ENCODE measurements at regions not wholly inside any gene's neighbourhood (a gene's known extent, or its start where the extent isn't known, plus 50 kb on each side); places are given as distances from the start of the nearest gene placed in this dataset.

DNA sequence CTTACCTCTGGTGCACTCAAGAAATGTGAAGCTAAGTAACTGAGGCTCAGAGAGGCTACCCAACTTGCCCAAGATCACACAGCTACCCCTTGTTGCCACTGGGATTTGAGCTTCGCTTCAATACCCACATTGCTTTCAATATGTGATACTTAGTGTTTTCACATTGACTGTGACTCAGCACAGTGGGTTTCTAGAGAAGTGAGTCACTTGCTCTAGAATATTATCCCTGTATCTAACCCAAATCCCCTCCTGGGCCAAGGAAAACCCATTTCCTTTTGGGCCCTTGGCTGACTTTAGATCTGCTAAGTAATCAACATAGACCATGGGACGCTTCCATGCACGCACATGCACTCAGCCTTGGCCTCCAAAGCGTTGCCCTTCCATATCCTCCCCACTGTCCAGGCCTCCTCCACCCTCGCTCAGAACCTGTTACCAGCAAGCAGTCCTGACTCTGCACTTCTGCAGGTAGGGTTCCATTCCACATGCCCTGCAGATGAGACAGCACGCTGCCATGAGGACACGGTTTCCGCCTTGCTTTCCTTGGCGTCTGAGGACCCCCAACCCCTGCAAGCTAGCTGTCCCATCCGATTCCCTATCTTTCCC lies 87.7 kb upstream of the CHST15 start:
- H3K36me3 ChIP-seq (ENCODE audit: control insufficient read depth in 2 of 2, insufficient read depth in 2 of 2, low read length in 2 of 2): no peaks in the 10 kb centered on the region
- H3K4me1 ChIP-seq (ENCODE audit: control insufficient read depth, insufficient read depth, low read length): no peaks in the 10 kb centered on the region
- no peak overlapping the region for H3K27ac ChIP-seq (ENCODE audit: low read length)

DNA sequence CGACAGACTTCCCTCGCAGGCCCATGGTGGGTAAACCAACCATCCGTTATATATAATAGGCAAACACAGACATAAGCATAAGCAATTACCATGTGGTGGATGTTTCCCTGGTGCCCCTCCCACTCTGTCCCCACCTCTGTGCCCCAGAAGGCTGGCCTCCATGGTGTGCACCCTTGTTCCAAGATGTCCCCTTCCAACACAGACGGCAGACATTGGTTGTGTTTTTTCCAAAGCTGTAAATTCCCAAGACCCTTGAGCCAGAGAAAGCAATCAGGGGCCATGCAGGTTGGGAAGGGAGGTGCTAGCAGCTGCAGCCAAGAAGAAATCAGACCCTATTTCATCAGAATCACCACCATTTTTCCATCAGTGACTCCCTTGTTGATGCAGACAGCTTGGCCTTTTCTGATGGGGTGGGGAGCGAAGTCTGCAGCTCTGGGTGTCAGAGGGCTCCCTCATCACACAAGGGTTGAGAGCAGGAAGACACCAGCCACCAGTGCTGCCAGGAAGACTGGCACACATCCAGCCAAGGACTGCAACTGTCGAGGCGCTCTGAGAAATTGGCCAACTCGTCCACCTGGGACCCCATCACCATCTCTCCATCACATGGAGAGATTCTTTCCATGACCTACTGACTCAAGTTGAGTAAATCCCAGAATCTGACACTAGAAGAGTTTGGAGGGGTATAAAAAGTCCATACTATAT lies 86.8 kb upstream of the CHST15 start:
- H3K27ac ChIP-seq (ENCODE audit: low read length): no peak overlapping the region
- no peaks in the 10 kb centered on the region for H3K27me3 ChIP-seq (ENCODE audit: control insufficient read depth in 1 of 2, insufficient read depth in 2 of 2, low read length in 2 of 2)
- H3K9me3 ChIP-seq (ENCODE audit: control insufficient read depth in 2 of 2, low read length in 2 of 2): no peaks in the 10 kb centered on the region
- H3K9ac ChIP-seq (ENCODE audit: low read length in 2 of 2): no peak overlapping the region
- H3K4me1 ChIP-seq (ENCODE audit: control insufficient read depth, insufficient read depth, low read length): no peaks in the 10 kb centered on the region
- no peaks in the 10 kb centered on the region for H3K36me3 ChIP-seq (ENCODE audit: control insufficient read depth in 2 of 2, insufficient read depth in 2 of 2, low read length in 2 of 2)
- H3K4me3 ChIP-seq (ENCODE audit: low read length in 2 of 2): no peak overlapping the region

More for the DNA sequence above, 87.7 kb upstream of the CHST15 start:
- no peak overlapping the region for H3K4me3 ChIP-seq (ENCODE audit: low read length in 2 of 2)
- H3K9ac ChIP-seq (ENCODE audit: low read length in 2 of 2): no peak overlapping the region
- no peaks in the 10 kb centered on the region for H3K27me3 ChIP-seq (ENCODE audit: control insufficient read depth in 1 of 2, insufficient read depth in 2 of 2, low read length in 2 of 2)
- H3K9me3 ChIP-seq (ENCODE audit: control insufficient read depth in 2 of 2, low read length in 2 of 2): no peaks in the 10 kb centered on the region

DNA sequence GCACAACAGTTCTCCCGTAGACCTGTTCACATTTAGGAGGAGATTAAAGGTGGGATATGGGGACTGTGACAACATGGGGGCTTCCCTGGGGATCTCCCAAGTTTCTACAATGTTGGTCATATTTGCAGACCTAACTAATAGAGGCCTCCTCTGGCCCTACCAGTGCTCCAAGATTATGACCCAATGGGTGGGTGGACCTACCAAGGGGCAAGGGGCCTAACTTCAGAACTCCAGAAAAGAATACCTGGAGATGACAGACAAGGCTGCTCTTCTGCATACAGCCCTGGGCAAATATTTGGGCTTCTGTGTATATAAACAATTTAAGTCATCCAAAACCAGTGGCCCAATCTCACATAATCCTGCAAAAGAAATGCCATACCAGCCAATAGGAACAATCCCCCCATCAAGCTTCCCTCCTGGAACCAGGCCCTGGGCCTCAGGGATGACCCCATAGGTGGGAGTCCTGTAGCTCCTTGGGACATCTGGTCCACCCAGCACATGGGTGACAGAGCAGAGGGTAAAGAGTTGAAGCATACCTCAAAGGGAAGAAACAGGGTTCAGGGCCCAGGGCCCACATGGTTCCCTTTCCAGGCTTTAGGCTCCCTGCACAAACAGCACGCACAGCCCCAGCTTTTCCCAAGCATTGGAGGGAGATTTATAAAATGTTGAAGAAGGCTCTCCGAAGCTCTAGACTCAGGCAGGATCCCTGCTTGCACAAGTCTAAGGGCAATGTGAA lies 86.1 kb upstream of the CHST15 start:
- H3K27me3 ChIP-seq (ENCODE audit: control insufficient read depth in 1 of 2, insufficient read depth in 2 of 2, low read length in 2 of 2): no peaks in the 10 kb centered on the region
- no peak overlapping the region for H3K27ac ChIP-seq (ENCODE audit: low read length)
- no peaks in the 10 kb centered on the region for H3K36me3 ChIP-seq (ENCODE audit: control insufficient read depth in 2 of 2, insufficient read depth in 2 of 2, low read length in 2 of 2)
- no peak overlapping the region for H3K4me3 ChIP-seq (ENCODE audit: low read length in 2 of 2)
- no peaks in the 10 kb centered on the region for H3K9me3 ChIP-seq (ENCODE audit: control insufficient read depth in 2 of 2, low read length in 2 of 2)
- H3K4me1 ChIP-seq (ENCODE audit: control insufficient read depth, insufficient read depth, low read length): no peaks in the 10 kb centered on the region
- no peak overlapping the region for H3K9ac ChIP-seq (ENCODE audit: low read length in 2 of 2)

DNA sequence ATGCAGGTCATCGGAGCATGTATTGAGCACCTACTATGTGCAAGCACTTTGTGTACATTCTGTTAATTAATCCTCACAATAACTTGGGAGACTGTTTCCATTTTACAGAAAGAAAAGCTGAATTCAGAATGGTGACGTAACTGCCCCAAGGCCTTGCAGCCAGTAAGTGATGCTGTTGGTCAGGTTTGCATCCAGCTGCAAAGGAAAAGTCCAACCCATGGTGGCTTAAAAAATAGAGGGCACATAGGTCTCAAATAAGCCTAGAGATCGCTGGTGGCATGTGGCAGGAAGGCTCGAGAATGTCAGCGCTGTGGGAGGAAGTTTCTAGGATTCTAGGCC lies 83.8 kb upstream of the CHST15 start:
- no peak overlapping the region for H3K27ac ChIP-seq (ENCODE audit: low read length)

DNA sequence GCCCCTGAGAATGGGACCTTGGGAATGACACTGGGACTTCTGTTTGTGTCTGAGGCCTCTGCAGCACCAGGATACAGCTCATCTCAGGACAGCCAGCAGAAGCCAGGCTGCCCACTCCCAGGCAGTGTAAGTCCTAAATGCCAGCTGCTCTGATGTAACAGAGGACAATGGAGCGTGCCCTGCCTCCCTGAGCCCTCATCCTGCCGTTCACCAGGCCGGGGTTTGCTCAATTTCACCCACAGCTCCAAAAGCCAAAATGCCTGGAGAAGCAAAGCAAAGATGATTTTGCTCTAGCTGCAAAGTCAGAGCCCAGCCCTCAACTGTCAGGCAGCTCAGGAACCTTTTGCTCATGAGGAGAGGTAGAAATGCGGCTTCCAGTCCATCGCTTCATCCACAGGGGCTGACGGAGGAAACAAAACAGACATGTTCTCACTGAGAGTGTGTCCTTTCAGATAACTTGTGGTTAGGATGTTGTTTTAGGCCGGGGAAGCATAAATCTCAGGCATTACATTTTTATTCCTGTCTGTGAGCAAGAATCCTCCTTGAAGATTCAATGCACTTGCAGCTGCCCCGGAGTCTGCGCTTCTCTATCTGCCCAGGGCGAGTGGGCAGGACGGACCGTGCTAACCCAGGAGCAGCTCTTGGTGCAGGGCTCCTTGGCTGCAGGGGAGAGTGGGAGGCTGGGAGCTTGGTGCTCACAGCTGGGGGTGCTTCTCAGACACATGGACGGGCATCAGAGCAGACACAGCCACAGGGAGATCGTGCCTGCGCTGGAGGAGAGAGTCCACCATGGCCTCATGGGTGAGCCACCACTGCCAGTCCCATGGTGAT lies 83.2 kb upstream of the CHST15 start:
- H3K4me3 ChIP-seq (ENCODE audit: low read length in 2 of 2): no peak overlapping the region
- H3K27me3 ChIP-seq (ENCODE audit: control insufficient read depth in 1 of 2, insufficient read depth in 2 of 2, low read length in 2 of 2): no peaks in the 10 kb centered on the region
- no peak overlapping the region for H3K9ac ChIP-seq (ENCODE audit: low read length in 2 of 2)
- H3K9me3 ChIP-seq (ENCODE audit: control insufficient read depth in 2 of 2, low read length in 2 of 2): no peaks in the 10 kb centered on the region
- no peak overlapping the region for H3K27ac ChIP-seq (ENCODE audit: low read length)
- peaks cover 4% of the 10 kb centered on the region for H3K4me1 ChIP-seq (ENCODE audit: control insufficient read depth, insufficient read depth, low read length)
- no peaks in the 10 kb centered on the region for H3K36me3 ChIP-seq (ENCODE audit: control insufficient read depth in 2 of 2, insufficient read depth in 2 of 2, low read length in 2 of 2)

More for the DNA sequence above, 83.8 kb upstream of the CHST15 start:
- no peak overlapping the region for H3K9ac ChIP-seq (ENCODE audit: low read length in 2 of 2)
- H3K36me3 ChIP-seq (ENCODE audit: control insufficient read depth in 2 of 2, insufficient read depth in 2 of 2, low read length in 2 of 2): no peaks in the 10 kb centered on the region
- H3K4me1 ChIP-seq (ENCODE audit: control insufficient read depth, insufficient read depth, low read length): peaks cover 4% of the 10 kb centered on the region
- no peaks in the 10 kb centered on the region for H3K27me3 ChIP-seq (ENCODE audit: control insufficient read depth in 1 of 2, insufficient read depth in 2 of 2, low read length in 2 of 2)
- H3K9me3 ChIP-seq (ENCODE audit: control insufficient read depth in 2 of 2, low read length in 2 of 2): no peaks in the 10 kb centered on the region
- H3K4me3 ChIP-seq (ENCODE audit: low read length in 2 of 2): no peak overlapping the region

DNA sequence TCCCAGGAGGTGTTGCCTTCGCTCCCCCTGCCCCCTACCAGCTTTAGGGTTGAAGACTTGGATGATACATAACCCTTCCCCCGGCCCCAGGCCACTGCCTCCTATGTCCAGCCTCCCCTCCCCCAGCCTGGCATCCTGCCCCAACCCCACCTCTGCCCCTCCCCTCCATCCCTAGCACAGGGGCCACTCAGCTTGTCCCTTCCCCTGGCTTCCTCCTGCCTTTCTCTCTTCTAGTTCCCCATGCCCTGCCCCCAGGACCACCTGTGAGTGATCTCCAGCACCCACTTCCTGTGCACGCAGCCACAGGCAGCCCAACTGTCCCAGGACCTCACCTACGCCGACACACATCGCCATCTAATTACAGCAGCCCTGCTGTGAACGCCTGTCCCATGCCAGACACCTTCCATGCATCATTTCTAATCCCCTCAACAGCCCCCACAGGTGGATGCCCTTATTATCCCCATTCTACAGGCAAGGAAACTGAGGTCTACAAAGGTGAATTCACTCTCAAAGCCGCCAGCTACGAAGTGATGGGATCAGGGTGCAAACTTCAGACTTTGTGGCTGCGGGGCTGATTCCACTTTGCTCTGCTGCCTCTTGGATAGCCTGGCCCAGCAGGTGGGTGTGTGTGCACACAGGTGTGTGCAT lies 82.4 kb upstream of the CHST15 start:
- no peak overlapping the region for H3K4me3 ChIP-seq (ENCODE audit: low read length in 2 of 2)
- no peaks in the 10 kb centered on the region for H3K27me3 ChIP-seq (ENCODE audit: control insufficient read depth in 1 of 2, insufficient read depth in 2 of 2, low read length in 2 of 2)
- no peak overlapping the region for H3K9ac ChIP-seq (ENCODE audit: low read length in 2 of 2)
- no peak overlapping the region for H3K27ac ChIP-seq (ENCODE audit: low read length)
- peaks cover 4% of the 10 kb centered on the region for H3K4me1 ChIP-seq (ENCODE audit: control insufficient read depth, insufficient read depth, low read length)
- no peaks in the 10 kb centered on the region for H3K36me3 ChIP-seq (ENCODE audit: control insufficient read depth in 2 of 2, insufficient read depth in 2 of 2, low read length in 2 of 2)
- no peaks in the 10 kb centered on the region for H3K9me3 ChIP-seq (ENCODE audit: control insufficient read depth in 2 of 2, low read length in 2 of 2)

DNA sequence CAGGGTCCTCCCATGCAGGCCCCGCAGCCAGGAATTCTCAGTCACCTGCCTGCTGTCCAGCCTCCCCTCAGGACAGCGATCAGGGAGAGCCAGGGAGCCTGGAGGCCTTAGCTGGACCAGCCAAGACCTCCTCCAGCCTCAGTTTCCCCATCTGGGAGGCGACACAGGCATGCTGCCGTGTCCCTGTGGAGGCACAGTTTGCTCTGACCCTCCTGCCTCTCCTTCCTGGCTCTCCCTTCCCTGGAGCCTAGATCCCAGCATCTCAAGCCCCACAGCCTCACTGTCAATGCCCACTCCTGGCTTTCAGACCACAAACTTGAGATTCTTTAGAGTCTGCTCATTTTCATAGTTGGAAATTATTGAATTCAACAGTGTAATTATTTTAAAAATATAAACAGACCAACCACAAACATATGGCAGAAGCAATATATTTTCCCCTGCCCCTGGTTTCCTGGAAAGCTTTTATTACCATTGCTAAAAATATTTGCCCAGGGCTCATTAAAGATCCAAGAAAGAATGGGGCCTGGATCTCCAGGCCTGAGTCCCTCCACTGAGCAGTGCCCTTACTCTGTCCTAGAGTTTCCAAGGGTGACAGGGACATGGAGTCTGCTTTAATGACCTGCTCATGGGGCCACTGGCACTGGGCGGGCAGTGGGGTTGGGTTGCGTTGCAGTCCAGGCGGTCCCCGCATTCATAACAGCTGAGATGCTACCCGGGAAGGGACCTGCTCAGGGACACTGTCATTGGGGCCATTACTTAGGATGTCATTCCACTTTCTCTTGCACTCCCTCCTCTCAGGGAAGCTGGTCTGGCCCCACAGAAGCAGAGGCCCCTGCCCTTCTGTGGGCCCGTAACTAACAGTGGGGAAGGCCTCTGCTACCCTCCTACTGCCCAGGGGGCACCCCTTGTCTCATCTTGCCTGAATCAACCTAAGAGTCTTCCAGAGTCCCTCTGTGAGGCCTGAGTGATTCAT lies 81.6 kb upstream of the CHST15 start:
- H3K9me3 ChIP-seq (ENCODE audit: control insufficient read depth in 2 of 2, low read length in 2 of 2): no peaks in the 10 kb centered on the region
- no peak overlapping the region for H3K27ac ChIP-seq (ENCODE audit: low read length)
- H3K4me1 ChIP-seq (ENCODE audit: control insufficient read depth, insufficient read depth, low read length): peaks cover 4% of the 10 kb centered on the region
- H3K9ac ChIP-seq (ENCODE audit: low read length in 2 of 2): no peak overlapping the region
- H3K27me3 ChIP-seq (ENCODE audit: control insufficient read depth in 1 of 2, insufficient read depth in 2 of 2, low read length in 2 of 2): no peaks in the 10 kb centered on the region
- no peak overlapping the region for H3K4me3 ChIP-seq (ENCODE audit: low read length in 2 of 2)
- no peaks in the 10 kb centered on the region for H3K36me3 ChIP-seq (ENCODE audit: control insufficient read depth in 2 of 2, insufficient read depth in 2 of 2, low read length in 2 of 2)

DNA sequence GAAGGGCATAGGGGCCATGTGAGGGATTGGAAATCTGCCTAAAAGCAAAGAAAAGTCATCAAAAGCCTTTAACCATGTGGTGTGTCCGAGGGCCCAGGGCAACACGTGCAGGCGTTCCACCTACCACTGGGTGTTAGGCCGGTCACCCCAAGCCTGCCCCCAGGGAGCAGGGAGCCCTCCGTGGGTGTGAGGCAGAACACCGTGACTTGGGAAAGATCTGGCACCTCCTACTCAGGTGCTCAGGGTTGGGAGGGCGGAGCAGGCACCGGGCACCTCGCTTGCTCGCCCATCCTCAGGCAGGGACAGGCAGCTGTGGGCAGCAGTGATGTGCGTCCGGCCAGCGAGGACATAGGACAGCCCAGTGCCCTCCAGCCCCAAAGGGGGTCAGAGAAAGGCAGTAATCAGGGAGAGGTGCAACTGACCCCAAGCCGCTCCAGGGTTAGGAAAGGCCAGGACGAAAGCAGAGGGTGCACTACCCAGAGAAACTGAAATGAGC lies 80.7 kb upstream of the CHST15 start:
- no peak overlapping the region for H3K9ac ChIP-seq (ENCODE audit: low read length in 2 of 2)
- H3K27me3 ChIP-seq (ENCODE audit: control insufficient read depth in 1 of 2, insufficient read depth in 2 of 2, low read length in 2 of 2): no peaks in the 10 kb centered on the region
- H3K4me3 ChIP-seq (ENCODE audit: low read length in 2 of 2): no peak overlapping the region
- H3K27ac ChIP-seq (ENCODE audit: low read length): no peak overlapping the region
- H3K9me3 ChIP-seq (ENCODE audit: control insufficient read depth in 2 of 2, low read length in 2 of 2): no peaks in the 10 kb centered on the region
- no peaks in the 10 kb centered on the region for H3K36me3 ChIP-seq (ENCODE audit: control insufficient read depth in 2 of 2, insufficient read depth in 2 of 2, low read length in 2 of 2)
- H3K4me1 ChIP-seq (ENCODE audit: control insufficient read depth, insufficient read depth, low read length): peaks cover 4% of the 10 kb centered on the region

DNA sequence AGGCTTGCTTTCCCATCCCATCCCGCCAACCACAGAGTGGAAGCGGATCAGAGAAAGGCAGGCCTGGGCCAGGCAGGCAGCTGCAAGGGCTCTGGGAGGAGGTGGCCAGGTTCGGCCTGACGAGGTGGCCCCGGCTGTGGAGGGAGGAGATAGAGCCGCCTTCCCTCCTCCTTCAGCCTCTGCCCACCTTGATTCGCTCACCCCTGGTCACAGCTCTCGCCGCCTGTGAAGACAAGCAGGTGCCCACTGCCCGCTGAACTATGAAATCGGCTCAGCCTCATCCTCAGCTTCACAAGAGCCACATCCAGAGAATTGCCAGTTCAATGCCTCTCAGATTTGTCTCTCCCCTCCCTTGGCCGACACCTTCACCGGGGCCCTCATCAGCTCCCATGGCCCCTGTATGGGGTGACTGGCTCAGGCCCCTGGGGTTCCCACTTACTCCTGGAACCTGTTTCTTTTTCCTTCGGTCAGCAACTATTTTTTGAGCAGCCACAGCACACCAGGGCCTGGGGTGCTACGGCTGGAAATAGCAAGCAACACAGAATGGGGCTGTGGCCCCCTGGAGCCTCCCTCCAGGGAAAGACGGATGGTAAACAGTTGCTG lies 80.0 kb upstream of the CHST15 start:
- Histone ChIP-seq H3K36me3 (ENCODE audit: control insufficient read depth in 2 of 2, insufficient read depth in 2 of 2, low read length in 2 of 2) (no peaks in the 10 kb centered on the region), H3K27ac (ENCODE audit: low read length) (no peak overlapping the region), H3K4me1 (ENCODE audit: control insufficient read depth, insufficient read depth, low read length) (peaks cover 4% of the 10 kb centered on the region), H3K9me3 (ENCODE audit: control insufficient read depth in 2 of 2, low read length in 2 of 2) (no peaks in the 10 kb centered on the region), H3K27me3 (ENCODE audit: control insufficient read depth in 1 of 2, insufficient read depth in 2 of 2, low read length in 2 of 2) (no peaks in the 10 kb centered on the region), H3K9ac (ENCODE audit: low read length in 2 of 2) (no peak overlapping the region), H3K4me3 (ENCODE audit: low read length in 2 of 2) (no peak overlapping the region)

Measured in stomach smooth muscle (tissue), 2 donors.